GM12865 (cell line): ENCODE measurements at regions not wholly inside any gene's neighbourhood (a gene's known extent, or its start where the extent isn't known, plus 50 kb on each side); places are given as distances from the start of the nearest gene placed in this dataset.

Experiments
- DNase-seq: peaks from one replicate; pipeline ENCODE4 v3.0.0; 2010; ENCODE audit warnings: low read depth
- H3K4me3 ChIP-seq: 2 replicates; pipeline ENCODE4 v1.5.1; 2011; ENCODE audit warnings: mild to moderate bottlenecking, low read depth, low read length, control low read depth
- TF ChIP-seq, protein P1 (sequence below): IDR thresholded peaks from 2 replicates; pipeline ENCODE4 v1.5.1; 2011; ENCODE audit warnings: low read length, control low read depth, low read depth, inconsistent platforms; ENCODE audit not compliant: insufficient read depth; ENCODE audit errors: missing control alignments

DNA sequence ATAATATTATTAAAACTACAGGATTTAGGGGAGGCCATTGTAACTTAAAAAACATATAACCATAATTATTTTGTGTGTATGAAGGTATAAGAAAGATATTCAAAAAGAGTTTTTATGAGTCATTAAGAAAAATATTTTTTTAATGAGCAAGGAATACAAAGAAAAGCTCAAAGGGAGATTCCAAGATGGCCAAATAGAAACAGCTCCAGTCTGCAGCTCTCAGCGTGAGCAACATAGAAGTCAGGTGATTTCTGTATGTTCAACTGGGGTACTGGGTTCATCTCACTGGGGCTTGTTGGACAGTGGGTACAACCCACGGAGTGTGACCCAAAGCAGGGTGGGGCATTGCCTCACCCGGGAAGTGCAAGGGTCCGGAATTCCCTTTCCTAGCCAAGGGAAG, 336.1 kb downstream of the TBL1XR1 start:
- TF ChIP-seq, protein P1, sequence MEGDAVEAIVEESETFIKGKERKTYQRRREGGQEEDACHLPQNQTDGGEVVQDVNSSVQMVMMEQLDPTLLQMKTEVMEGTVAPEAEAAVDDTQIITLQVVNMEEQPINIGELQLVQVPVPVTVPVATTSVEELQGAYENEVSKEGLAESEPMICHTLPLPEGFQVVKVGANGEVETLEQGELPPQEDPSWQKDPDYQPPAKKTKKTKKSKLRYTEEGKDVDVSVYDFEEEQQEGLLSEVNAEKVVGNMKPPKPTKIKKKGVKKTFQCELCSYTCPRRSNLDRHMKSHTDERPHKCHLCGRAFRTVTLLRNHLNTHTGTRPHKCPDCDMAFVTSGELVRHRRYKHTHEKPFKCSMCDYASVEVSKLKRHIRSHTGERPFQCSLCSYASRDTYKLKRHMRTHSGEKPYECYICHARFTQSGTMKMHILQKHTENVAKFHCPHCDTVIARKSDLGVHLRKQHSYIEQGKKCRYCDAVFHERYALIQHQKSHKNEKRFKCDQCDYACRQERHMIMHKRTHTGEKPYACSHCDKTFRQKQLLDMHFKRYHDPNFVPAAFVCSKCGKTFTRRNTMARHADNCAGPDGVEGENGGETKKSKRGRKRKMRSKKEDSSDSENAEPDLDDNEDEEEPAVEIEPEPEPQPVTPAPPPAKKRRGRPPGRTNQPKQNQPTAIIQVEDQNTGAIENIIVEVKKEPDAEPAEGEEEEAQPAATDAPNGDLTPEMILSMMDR: no peak
- no peak for DNase-seq
- no peak overlapping the region for H3K4me3 ChIP-seq

DNA sequence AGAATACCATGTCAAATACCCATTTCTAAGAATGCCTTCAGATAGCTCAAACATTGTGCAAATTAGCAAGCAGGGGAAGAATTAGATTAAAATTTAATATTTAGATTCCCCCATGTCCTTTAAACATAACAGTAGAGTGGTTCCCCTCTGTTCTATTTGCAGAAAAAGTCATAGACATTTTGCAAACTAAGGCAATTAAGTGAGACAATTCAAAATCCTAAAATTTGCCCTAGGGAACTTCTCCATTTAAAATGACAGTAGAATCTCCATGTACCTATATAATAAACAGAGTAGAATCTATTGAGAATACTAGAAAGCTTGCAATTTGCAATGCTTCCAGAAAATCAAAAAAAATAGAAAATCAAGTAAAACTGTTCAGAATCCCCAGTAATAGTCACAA, 340.6 kb downstream of the TBL1XR1 start:
- TF ChIP-seq, protein P1: no peak
- no peak for DNase-seq
- no peak overlapping the region for H3K4me3 ChIP-seq

- TF ChIP-seq, protein P1: no peak
- no peak for DNase-seq
- H3K4me3 ChIP-seq: no peak overlapping the region
Measured at GRCh38 chr3:176855901-176856486, 341.3 kb downstream of the TBL1XR1 start.

GRCh38 chr3:176855213-176855612, 342.1 kb downstream of the TBL1XR1 start:
- H3K4me3 ChIP-seq: no peak overlapping the region
- DNase-seq: no peak
- TF ChIP-seq, protein P1: no peak

DNA sequence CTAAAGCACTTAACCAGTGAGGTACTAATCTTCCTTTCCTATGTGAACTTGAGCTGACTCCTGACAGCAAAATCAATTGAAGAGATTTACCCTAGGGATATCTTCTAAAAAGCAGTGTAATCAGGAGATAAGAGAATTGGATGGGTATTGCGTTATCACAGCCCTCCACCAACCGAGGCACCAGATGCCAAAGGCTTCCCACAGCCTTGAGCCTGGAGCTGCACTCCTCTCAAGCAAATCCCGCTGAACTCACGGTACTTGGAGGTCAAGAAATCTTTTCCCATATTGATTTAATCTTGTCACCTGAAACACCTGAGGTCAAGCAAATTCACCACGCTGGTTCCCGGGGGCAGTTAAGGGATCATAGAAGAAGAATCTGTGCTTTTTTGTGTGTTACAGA, 346.8 kb downstream of the TBL1XR1 start:
- DNase-seq: no peak
- TF ChIP-seq, protein P1: no peak
- no peak overlapping the region for H3K4me3 ChIP-seq

- TF ChIP-seq, protein P1: no peak
- H3K4me3 ChIP-seq: no peak overlapping the region
- DNase-seq: no peak
Measured at GRCh38 chr3:176848431-176849214, 348.7 kb downstream of the TBL1XR1 start.

GRCh38 chr3:176842914-176843313, 354.4 kb downstream of the TBL1XR1 start:
- TF ChIP-seq, protein P1: no peak
- H3K4me3 ChIP-seq: no peak overlapping the region
- no peak for DNase-seq
